CMK (cell line): ENCODE measurements at regions not wholly inside any gene's neighbourhood (a gene's known extent, or its start where the extent isn't known, plus 50 kb on each side); places are given as distances from the start of the nearest gene placed in this dataset.
"Not testable (repeated sequence)": the region's sequence is repeated elsewhere in the genome, so short reads cannot be mapped to it uniquely, and the experiment has no call there.

Experiments
- DNase-seq: peaks from one replicate; pipeline ENCODE4 v3.0.0-alpha.2; 2010; ENCODE audit warnings: low read depth

DNA sequence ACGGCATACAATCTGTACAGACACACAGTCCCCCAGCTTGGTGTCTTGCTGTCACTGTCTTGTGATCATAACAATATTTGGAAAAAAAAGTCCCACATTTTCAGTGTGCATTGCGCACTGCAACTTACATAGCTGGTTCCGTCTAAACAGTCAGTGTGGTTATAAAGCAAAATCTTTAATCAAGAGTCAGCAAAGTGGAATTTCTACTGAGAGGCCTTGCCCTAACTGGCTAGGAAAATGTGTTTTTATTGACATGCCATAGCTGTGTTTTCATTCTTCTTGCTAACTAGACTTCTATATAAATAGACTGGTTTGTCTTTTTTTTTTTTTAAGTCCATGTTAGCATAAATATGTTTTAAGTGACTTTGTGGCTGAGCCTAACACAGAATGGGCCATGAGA, 174.8 kb downstream of the POLR2M start:
- DNase-seq = no peak

DNA sequence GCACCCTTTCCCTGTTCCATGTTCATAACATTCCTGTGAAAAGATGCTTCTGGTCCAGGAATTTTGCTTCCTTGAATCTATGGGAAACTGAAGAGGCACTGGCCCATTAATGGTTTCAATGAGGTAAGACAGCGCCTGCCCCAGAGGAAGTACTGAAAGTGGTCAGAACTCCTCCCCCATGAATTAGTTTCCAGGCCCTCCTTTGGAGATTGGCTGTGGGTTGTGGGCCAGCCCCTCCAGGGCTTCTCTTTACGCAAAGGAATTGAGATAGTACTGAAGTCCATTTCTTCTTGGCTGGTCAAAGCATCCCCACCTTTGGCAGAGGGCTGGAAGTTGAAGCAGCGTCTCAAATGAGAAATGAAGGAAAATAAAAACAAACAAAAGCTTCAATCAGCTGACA, 175.5 kb downstream of the POLR2M start:
- DNase-seq = no peak

DNA sequence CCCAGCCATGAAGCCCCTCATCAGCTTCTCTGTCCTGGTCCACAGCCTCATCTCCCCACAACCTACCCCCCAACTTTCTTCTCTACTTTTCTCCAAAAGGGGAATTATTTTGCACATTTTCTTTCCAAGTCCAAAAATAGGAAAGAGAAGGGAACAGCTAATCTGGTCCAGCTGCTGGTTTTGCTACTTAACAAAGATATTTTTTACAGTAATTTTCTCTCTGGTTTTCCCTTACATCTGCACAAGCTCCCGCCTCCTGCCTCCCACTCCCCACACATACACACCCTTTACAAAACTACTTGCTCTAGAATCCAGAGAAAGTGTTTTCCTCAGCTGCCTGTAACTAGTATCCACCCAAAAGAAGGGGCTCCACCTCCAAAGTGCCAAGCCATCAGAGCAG, 177.2 kb downstream of the POLR2M start:
- no peak for DNase-seq

DNA sequence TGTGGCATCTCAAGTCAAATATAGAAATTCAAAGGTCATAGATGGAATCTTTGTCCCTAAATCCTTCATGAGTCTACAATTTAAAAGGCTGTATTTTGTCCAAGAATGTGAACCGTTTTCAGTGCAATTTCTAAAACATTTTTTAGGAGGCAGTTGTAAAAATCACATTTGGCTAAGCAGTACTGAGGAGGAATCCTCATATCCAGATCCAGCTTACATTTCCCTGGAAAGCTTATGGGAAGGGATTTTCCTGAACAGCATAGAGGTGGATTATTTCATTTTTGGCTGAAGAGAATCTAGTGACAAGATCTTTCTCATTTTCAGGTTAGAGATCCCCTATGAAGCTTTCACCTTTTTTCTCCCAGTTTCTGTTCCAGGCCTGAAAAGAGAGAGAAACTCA, 178.4 kb downstream of the POLR2M start:
- no peak for DNase-seq

DNA sequence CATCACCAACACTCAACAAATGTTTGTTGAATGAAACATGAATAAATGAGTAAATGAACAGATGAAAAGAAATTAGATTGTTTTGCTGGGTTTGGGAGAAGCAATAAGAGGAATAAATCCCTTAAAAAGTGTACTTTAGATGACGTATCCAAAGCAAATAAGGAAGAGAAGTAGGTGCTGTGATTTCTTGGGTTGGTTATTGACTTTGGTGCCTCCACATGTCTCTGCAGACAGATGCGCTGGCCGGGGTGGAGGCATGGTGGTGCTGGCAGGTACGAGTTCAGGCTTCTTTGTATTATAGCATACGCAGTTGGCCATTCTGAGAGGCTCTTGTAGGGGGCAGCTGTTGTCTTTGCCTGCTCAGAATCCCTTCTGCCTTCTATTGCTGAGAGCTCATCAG, 178.9 kb downstream of the POLR2M start:
- no peak for DNase-seq

DNA sequence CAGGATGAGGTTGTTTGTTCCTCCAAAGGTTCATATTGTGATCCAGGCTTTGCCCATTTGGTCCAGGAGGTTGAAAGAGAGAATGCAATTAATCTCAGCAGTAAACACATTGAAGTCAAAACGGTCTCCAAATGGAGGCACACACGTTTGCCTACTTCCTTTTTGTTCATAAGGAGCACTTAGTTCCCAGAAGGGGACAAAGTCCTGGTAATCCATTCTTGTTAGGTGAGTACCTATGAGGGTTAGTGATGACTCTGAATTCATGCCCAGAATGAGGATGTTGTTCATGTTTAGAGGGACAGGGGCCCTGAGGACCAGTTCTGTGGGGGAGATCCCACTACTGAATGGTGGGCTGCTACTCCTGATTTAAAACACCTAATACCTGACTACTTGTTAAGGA, 177.7 kb downstream of the ALDH1A2 start:
- no peak for DNase-seq

DNA sequence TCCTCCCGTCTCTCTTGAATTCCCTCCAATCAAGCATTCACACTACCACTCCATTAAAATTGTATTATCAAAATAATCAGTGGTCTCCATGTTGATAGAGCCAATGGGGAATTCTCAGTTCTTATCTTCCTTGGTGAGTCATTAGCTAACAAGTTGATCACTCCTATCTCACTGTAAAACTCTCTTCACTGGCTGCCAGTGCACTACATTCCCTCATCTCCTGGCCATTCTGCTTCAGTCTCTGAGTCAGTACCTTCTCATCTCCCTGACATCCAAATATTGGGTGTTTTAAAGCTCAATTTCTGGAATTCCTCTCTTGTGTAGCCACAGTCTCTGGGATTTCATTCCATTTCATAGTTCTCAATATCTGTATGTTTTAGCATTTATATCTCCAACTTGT, 175.2 kb downstream of the ALDH1A2 start:
- DNase-seq = no peak

DNA sequence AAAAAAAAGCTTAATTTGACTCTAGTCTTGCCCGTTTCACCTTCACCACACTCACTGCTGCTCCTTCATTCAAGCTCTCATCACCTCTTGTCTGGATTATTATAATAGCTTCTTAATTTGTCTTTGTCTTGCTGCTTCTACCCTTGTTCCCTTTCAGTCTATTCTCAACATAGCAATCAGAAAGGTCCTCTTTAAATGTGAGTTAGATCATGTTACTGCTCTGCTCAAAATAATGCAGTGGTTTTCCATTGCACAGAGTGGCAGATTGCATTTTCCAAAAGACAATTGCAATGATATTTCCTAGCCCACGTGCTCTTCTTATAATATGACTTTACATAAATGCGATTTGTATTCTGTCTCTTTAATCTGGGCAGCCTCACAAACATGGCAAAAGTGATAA, 174.6 kb downstream of the ALDH1A2 start:
- no peak for DNase-seq

DNA sequence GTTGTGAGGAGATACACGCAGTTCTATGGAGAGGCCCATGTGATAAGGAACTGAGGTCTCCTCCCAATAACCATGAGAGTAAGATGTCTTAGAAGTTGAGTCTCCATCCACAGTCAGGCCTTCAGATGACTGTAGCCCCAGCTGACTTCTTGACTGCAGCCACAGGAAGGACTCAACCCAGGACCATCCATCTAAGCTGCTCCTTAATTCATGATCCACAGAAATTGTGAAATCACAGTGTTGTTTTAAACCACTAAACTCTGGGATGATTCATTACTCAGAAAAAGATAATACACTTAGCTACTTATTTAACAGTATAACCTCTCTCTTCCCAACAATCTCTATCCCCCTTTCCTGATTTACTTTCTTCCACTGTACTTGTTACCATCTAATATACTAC, 173.3 kb downstream of the ALDH1A2 start:
- DNase-seq = no peak

DNA sequence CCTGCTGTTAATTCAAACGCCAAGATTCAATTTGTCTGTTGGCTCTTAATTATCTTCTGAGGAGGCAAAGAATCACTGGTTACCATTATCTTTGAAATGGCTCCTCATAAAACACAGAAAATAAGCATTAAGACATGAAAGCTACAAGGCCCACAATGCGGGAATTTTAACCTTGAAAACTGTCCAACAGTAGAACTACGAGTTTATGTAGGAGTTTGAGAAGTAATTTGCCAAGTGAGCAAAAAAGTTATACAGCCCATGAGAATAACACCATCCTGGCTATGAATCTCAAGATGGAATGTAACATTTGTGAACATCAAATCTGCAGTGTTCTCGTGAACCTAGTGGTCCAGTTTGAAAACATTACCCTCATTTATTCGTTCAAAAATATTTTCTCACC, 172.5 kb downstream of the ALDH1A2 start:
- DNase-seq = no peak

DNA sequence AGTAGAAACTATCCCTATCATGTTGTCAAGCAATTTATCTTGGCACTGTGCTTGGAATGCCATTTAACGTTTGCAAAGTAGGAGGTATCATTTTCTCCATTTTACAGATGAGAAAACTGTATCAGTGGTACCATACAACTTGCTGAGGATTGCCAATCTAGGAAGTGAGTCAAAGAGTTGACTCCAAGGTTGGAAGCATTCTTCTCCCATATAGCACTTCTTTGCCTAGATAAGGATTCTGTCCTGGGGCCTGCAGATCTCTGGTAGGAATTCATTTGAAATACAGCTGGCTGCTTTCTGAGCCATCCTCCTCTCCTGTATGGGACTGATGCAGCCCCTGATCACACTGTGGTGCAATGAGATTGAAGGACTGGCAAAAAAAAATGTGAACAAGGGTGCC, 170.2 kb downstream of the ALDH1A2 start:
- DNase-seq = no peak

DNA sequence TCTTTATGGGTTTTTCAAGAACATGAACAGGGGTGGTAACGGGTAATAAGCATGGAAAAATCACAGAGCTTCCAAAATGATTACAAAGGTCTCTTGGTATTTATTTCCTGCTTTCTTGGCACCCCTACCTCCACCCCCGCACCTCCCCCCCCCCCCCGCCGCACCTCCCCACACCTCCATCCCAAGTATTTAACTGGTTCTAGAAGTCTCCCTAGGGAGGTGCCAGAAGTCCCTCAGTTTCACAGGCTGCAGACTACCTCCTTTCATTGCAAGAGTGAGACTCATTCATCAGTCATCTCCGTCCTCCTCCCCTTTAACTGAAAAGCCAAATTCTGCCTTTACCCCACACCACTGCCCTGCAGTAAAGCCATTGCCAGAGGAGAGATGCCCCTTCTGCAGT, 169.4 kb downstream of the ALDH1A2 start:
- DNase-seq = no peak

DNA sequence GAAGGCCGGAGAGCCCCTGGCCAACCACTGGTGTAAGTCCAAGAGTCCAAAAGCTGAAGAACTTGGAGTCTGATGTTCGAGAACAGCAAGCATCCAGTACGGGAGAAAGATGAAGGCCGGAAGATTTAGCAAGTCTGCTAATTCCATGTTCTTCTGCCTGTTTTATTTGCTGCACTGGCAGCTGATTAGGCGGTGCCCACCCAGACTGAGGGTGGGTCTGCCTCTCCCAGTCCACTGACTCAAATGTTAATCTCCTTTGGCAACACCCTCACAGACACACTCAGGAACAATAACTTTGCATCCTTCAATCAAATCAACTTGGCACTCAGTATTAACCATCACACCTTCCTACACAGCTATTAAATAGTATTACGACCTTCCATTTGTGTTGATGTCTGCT, 168.6 kb downstream of the ALDH1A2 start:
- not testable (repeated sequence) for DNase-seq

DNA sequence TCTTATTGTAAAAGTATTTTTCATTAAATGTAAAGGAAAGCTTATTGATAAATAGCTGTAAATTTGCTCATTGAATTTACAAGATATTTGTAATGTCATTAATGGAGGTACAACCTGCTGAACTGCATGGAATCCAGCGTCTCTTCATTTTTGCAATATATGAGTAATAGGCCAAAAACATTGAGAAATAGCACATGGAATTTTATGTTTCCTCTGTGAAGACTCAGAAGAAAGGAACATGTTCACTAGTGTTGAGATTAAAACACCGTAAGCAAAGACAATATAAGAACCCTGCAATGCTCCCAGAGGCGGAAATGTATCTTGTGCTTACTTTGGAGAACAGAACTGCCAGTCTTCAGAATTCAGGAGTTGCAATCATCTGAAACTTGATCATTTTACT, 167.6 kb downstream of the ALDH1A2 start:
- no peak for DNase-seq

DNA sequence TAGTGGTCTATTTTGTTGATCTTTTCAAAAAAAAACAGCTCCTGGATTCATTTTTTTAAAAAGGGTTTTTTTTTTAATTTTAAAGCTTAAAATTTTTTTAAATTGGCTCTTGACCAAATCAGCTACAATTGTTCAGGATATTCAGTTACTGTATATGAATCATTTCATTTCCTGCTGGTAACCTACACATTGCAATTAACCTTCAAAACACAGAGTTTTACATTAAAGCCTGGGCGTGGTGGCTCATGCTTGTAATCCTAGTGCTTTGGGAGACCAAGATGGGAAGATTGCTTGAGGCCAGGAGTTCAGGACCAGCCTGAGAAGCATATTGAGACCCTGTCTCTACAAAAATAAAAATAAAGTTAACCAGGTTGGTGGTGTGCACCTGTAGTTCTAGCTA, 163.4 kb downstream of the ALDH1A2 start:
- DNase-seq = no peak
